CD4-positive, alpha-beta memory T cell (primary cell): ENCODE measurements at regions not wholly inside any gene's neighbourhood (a gene's known extent, or its start where the extent isn't known, plus 50 kb on each side); places are given as distances from the start of the nearest gene placed in this dataset.

ENCODE experiments used
- CTCF ChIA-PET: fragments of 350-600 bp; sonication (Branson Sonifier 250); formaldehyde crosslinking; loops from one replicate; lab custom pipeline; 2021; ENCODE audit warnings: inconsistent platforms; ENCODE audit not compliant: partially characterized antibody; lab: Charles Lee
- POLR2A ChIA-PET: fragments of 350-600 bp; sonication (Branson Sonifier 250); formaldehyde crosslinking; loops from one replicate; lab custom pipeline; 2021; ENCODE audit not compliant: partially characterized antibody; lab: Charles Lee
- DNase-seq, 5 donors: peaks; one replicate each; pipeline versions ENCODE4 v3.0.0 to v3.0.0-alpha.2; 2020 to 2022; ENCODE audit warnings: mixed read lengths in 1 of 5
- H3K27ac ChIP-seq: one replicate; pipeline ENCODE4 v1.7.0; 2013; ENCODE audit warnings: low read depth, low read length
- H3K27me3 ChIP-seq: 2 replicates; pipeline ENCODE4 v1.7.0; 2013; ENCODE audit warnings: mild to moderate bottlenecking, low read length, moderate library complexity; ENCODE audit not compliant: insufficient read depth
- H3K36me3 ChIP-seq: 2 replicates; pipeline ENCODE4 v1.7.0; 2013; ENCODE audit warnings: mild to moderate bottlenecking, low read length, moderate library complexity; ENCODE audit not compliant: insufficient read depth
- H3K4me1 ChIP-seq: 2 replicates; pipeline ENCODE4 v1.7.0; 2013; ENCODE audit warnings: mild to moderate bottlenecking, low read length, moderate library complexity; ENCODE audit not compliant: insufficient read depth
- H3K4me3 ChIP-seq, 2 donors: one replicate each; pipeline ENCODE4 v1.7.0; 2013; ENCODE audit warnings: low read length in 2 of 2, mild to moderate bottlenecking in 1 of 2
- H3K9me3 ChIP-seq, 2 donors: one replicate each; pipeline ENCODE4 v1.7.0; 2013; ENCODE audit warnings: low read length in 2 of 2, control low read depth in 1 of 2; ENCODE audit not compliant: control insufficient read depth in 1 of 2
- H3K27ac Mint-ChIP-seq, 7 donors: one replicate each; pipeline ENCODE4 v1.8.0; 2020 to 2021; ENCODE audit warnings: mixed read lengths in 7 of 7, mild to moderate bottlenecking in 6 of 7, inconsistent platforms in 3 of 7, moderate library complexity in 3 of 7
- H3K27me3 Mint-ChIP-seq, 2 donors: one replicate each; pipeline ENCODE4 v1.8.0; 2020 to 2021; ENCODE audit warnings: mixed read lengths in 2 of 2
- H3K36me3 Mint-ChIP-seq, 2 donors: one replicate each; pipeline ENCODE4 v1.8.0; 2020 to 2021; ENCODE audit warnings: mixed read lengths in 2 of 2, inconsistent platforms in 1 of 2, mild to moderate bottlenecking in 1 of 2
- H3K4me1 Mint-ChIP-seq, 4 donors: one replicate each; pipeline ENCODE4 v1.8.0; 2020 to 2021; ENCODE audit warnings: mixed read lengths in 4 of 4, mild to moderate bottlenecking in 1 of 4
- H3K4me3 Mint-ChIP-seq, 8 donors: one replicate each; pipeline ENCODE4 v1.8.0; 2020 to 2021; ENCODE audit warnings: mixed read lengths in 8 of 8, mild to moderate bottlenecking in 7 of 8, moderate library complexity in 6 of 8, inconsistent platforms in 3 of 8
- H3K9me3 Mint-ChIP-seq, 8 donors: one replicate each; pipeline ENCODE4 v1.8.0; 2020 to 2021; ENCODE audit warnings: mixed read lengths in 8 of 8, mild to moderate bottlenecking in 5 of 8, inconsistent platforms in 3 of 8, moderate library complexity in 1 of 8
- intact Hi-C: fragments of 100-400 bp; cut with micrococcal nuclease; formaldehyde crosslinking; loops from one replicate; pipeline ENCODE4 v1.15.1; 2023

DNA sequence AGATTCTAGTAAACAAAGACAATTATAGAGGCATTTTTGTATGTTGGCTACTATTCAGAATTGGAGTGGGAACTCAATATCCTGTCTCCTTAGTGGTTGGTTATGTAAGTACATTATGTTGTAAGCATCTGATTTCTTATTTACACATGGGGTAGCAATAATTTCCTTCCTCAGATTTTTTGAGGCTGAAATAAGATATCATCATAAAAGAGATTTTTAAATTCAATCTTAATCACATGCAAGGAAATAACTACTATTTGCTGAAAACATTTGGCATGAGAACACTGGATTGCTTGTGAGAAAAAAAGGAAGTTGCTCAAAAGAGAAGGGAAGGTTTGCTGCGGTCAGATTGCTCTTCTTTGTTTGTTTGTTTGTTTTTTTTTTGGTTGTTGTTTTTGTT, 437.7 kb upstream of the HS3ST1 start:
- no peaks in the 10 kb centered on the region for H3K27me3 ChIP-seq

GRCh38 chr4:11860996-11861395, 432.3 kb upstream of the HS3ST1 start:
- Mint-ChIP-seq H3K4me3 (no peak overlapping the region), H3K27ac (no peak overlapping the region), H3K36me3 (no peaks in the 10 kb centered on the region), H3K4me1 (no peaks in the 10 kb centered on the region), H3K27me3 (no peaks in the 10 kb centered on the region), H3K9me3 (peaks cover 0 to 8% (median 3%) of the 10 kb centered on the region in 8 donors)
- intact Hi-C loops, result no loop called here
- H3K36me3 ChIP-seq, result no peaks in the 10 kb centered on the region
- no peaks in the 10 kb centered on the region for H3K9me3 ChIP-seq
- ChIA-PET CTCF (no interaction called here), POLR2A (no interaction called here)
- H3K27ac ChIP-seq, result no peak overlapping the region
- no peaks in the 10 kb centered on the region for H3K27me3 ChIP-seq
- H3K4me1 ChIP-seq, result no peaks in the 10 kb centered on the region
- H3K4me3 ChIP-seq, result no peak overlapping the region
- no peak for DNase-seq

More for the DNA sequence above, 437.7 kb upstream of the HS3ST1 start:
- H3K4me3 ChIP-seq, result no peak overlapping the region
- ChIA-PET POLR2A (no interaction called here), CTCF (no interaction called here)
- Mint-ChIP-seq H3K27me3 (no peaks in the 10 kb centered on the region), H3K4me3 (no peak overlapping the region), H3K27ac (peak overlapping the region in 1 of 7 donors; percentile 4), H3K36me3 (no peaks in the 10 kb centered on the region), H3K4me1 (no peaks in the 10 kb centered on the region), H3K9me3 (peaks cover 0 to 8% (median 3%) of the 10 kb centered on the region in 8 donors)
- H3K36me3 ChIP-seq, result no peaks in the 10 kb centered on the region
- H3K4me1 ChIP-seq, result no peaks in the 10 kb centered on the region
- DNase-seq, result no peak
- no peaks in the 10 kb centered on the region for H3K9me3 ChIP-seq
- intact Hi-C loops, result no loop called here
- H3K27ac ChIP-seq, result no peak overlapping the region

- POLR2A ChIA-PET, result no interaction called here
- Mint-ChIP-seq H3K4me1 (no peaks in the 10 kb centered on the region), H3K4me3 (no peak overlapping the region), H3K27ac (no peak overlapping the region), H3K27me3 (no peaks in the 10 kb centered on the region), H3K36me3 (no peaks in the 10 kb centered on the region), H3K9me3 (peaks cover 0 to 8% (median 3%) of the 10 kb centered on the region in 8 donors)
- Histone ChIP-seq H3K27me3 (no peaks in the 10 kb centered on the region), H3K36me3 (no peaks in the 10 kb centered on the region), H3K4me1 (no peaks in the 10 kb centered on the region), H3K9me3 (no peaks in the 10 kb centered on the region), H3K27ac (no peak overlapping the region), H3K4me3 (no peak overlapping the region)
- no peak for DNase-seq
- intact Hi-C loops, result no loop called here
- CTCF ChIA-PET, result no interaction called here
Observed at GRCh38 chr4:11857881-11858280, 429.2 kb upstream of the HS3ST1 start.

DNA sequence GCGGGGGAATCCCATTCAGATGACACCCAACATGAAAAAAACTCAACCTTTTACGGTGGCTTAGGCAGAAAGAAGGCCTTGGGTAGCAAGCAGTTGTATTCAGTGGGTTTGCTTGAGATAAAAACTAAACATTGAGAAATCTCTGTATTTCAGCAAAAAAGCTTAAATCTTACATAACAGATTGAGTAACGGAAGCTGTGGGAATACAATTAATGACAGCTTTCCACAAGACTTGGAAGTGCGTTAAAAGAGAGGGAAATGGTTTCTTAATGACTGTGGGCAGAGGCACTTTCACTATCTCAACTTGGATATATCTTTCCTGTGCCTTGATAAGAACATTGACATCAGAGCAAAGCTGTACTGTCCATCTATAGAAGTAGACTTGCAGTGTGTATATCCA, 418.5 kb upstream of the HS3ST1 start:
- Histone ChIP-seq H3K4me1 (no peaks in the 10 kb centered on the region), H3K36me3 (no peaks in the 10 kb centered on the region), H3K27ac (no peak overlapping the region), H3K27me3 (no peaks in the 10 kb centered on the region), H3K9me3 (no peaks in the 10 kb centered on the region), H3K4me3 (no peak overlapping the region)
- no peak for DNase-seq
- H3K4me1 Mint-ChIP-seq, result no peaks in the 10 kb centered on the region
- no peaks in the 10 kb centered on the region for H3K36me3 Mint-ChIP-seq
- no peaks in the 10 kb centered on the region for H3K27me3 Mint-ChIP-seq
- ChIA-PET CTCF (no interaction called here), POLR2A (no interaction called here)
- H3K4me3 Mint-ChIP-seq, result no peak overlapping the region
- no peak overlapping the region for H3K27ac Mint-ChIP-seq
- H3K9me3 Mint-ChIP-seq, result peaks cover 0 to 4% (median 3%) of the 10 kb centered on the region in 8 donors
- intact Hi-C loops, result no loop called here

GRCh38 chr4:11843927-11844326, 415.2 kb upstream of the HS3ST1 start:
- Histone ChIP-seq H3K36me3 (no peaks in the 10 kb centered on the region), H3K4me1 (no peaks in the 10 kb centered on the region), H3K4me3 (no peak overlapping the region), H3K27ac (no peak overlapping the region), H3K9me3 (no peaks in the 10 kb centered on the region), H3K27me3 (no peaks in the 10 kb centered on the region)
- H3K9me3 Mint-ChIP-seq, result peaks cover 0 to 6% (median under 1%) of the 10 kb centered on the region in 8 donors
- H3K4me3 Mint-ChIP-seq, result no peak overlapping the region
- no peak for DNase-seq
- no peak overlapping the region for H3K27ac Mint-ChIP-seq
- H3K4me1 Mint-ChIP-seq, result no peaks in the 10 kb centered on the region
- ChIA-PET POLR2A (no interaction called here), CTCF (no interaction called here)
- no peaks in the 10 kb centered on the region for H3K27me3 Mint-ChIP-seq
- no peaks in the 10 kb centered on the region for H3K36me3 Mint-ChIP-seq
- intact Hi-C loops, result no loop called here

DNA sequence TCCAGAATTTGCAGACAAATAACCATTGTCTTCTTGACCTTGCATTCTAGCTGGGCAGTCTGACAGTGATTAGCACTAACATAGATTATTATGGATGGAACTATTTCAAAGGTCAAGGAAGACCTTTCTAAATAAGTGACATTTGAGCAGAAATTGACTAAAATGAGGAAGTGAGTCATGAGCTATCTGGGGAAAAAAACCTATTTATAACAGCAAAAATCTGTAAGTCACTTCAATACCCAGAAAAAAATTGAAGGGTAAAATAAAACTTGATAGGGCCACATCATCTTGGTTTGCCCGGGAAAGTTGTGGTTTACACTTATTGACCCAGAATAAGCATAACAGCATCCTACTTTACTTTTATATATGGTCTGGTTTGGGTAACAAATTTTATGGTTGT, 414.6 kb upstream of the HS3ST1 start:
- Mint-ChIP-seq H3K27ac (no peak overlapping the region), H3K4me3 (no peak overlapping the region), H3K27me3 (no peaks in the 10 kb centered on the region), H3K9me3 (peaks cover 0 to 6% (median under 1%) of the 10 kb centered on the region in 8 donors), H3K4me1 (no peaks in the 10 kb centered on the region), H3K36me3 (no peaks in the 10 kb centered on the region)
- intact Hi-C loops, result no loop called here
- Histone ChIP-seq H3K9me3 (no peaks in the 10 kb centered on the region), H3K4me1 (no peaks in the 10 kb centered on the region), H3K36me3 (no peaks in the 10 kb centered on the region), H3K27ac (no peak overlapping the region), H3K4me3 (no peak overlapping the region), H3K27me3 (no peaks in the 10 kb centered on the region)
- CTCF ChIA-PET, result no interaction called here
- POLR2A ChIA-PET, result no interaction called here
- no peak for DNase-seq

- H3K36me3 ChIP-seq, result no peaks in the 10 kb centered on the region
- CTCF ChIA-PET, result no interaction called here
- no peak overlapping the region for H3K4me3 ChIP-seq
- Mint-ChIP-seq H3K36me3 (no peaks in the 10 kb centered on the region), H3K9me3 (peaks cover 0 to 10% (median 1%) of the 10 kb centered on the region in 8 donors), H3K4me1 (no peaks in the 10 kb centered on the region), H3K27ac (no peak overlapping the region), H3K4me3 (no peak overlapping the region), H3K27me3 (no peaks in the 10 kb centered on the region)
- DNase-seq, result no peak
- H3K4me1 ChIP-seq, result no peaks in the 10 kb centered on the region
- H3K27ac ChIP-seq, result no peak overlapping the region
- H3K27me3 ChIP-seq, result no peaks in the 10 kb centered on the region
- no peaks in the 10 kb centered on the region for H3K9me3 ChIP-seq
- POLR2A ChIA-PET, result no interaction called here
- intact Hi-C loops, result no loop called here
Observed at GRCh38 chr4:11842620-11843263, 414.0 kb upstream of the HS3ST1 start.
